Adrenal gland (tissue), 9 donors: ENCODE measurements at regions not wholly inside any gene's neighbourhood (a gene's known extent, or its start where the extent isn't known, plus 50 kb on each side); places are given as distances from the start of the nearest gene placed in this dataset.

ENCODE experiments used
- DNase-seq, 7 donors: peaks; one replicate each; pipeline ENCODE4 v3.0.0-alpha.2; 2019 to 2020
- H3K27ac ChIP-seq, 5 donors: fragments of 200-600 bp; sonication (generic) in 4 of 5; 1 replicate in 3 of 5; 2 replicates in 2 of 5; pipeline versions ENCODE4 v1.5.1 to v1.8.0; 2016 to 2020; ENCODE audit warnings: mild to moderate bottlenecking in 1 of 5
- H3K27me3 ChIP-seq: fragments of 200-600 bp; 2 replicates; pipeline ENCODE4 v1.8.0; 2021
- H3K36me3 ChIP-seq, 2 donors: fragments of 200-600 bp; replicated peaks in 1 of 2; 1 replicate in 1 of 2; 2 replicates in 1 of 2; pipeline versions ENCODE4 v1.5.1 to v1.8.0; 2018 to 2022
- H3K4me1 ChIP-seq, 2 donors: fragments of 200-600 bp; replicated peaks in 1 of 2; 1 replicate in 1 of 2; 2 replicates in 1 of 2; pipeline versions ENCODE4 v1.5.1 to v1.8.0; 2018 to 2021
- H3K4me3 ChIP-seq, 4 donors: fragments of 200-600 bp; sonication (generic) in 3 of 4; one replicate each; pipeline ENCODE4 v1.5.1; 2016 to 2018
- H3K9me3 ChIP-seq, 3 donors: fragments of 200-600 bp; sonication (generic) in 1 of 3; replicated peaks in 1 of 3; 1 replicate in 2 of 3; 2 replicates in 1 of 3; pipeline versions ENCODE4 v1.5.1 to v1.8.0; 2016 to 2021
- CTCF ChIP-seq, 6 experiments: fragments of 450-650 bp in 4 of 6; fragments of 200-600 bp in 2 of 6; sonication (generic) in 1 of 6; IDR thresholded peaks; 1 replicate in 5 of 6; 2 replicates in 1 of 6; pipeline versions ENCODE4 v1.5.1 to v1.8.0; 2016 to 2021; ENCODE audit warnings: antibody characterized with exemption in 6 of 6, mild to moderate bottlenecking in 2 of 6, moderate library complexity in 1 of 6
- POLR2A ChIP-seq, 2 donors: fragments of 450-650 bp; IDR thresholded peaks; one replicate each; pipeline ENCODE4 v1.6.1; 2017; ENCODE audit warnings: antibody characterized with exemption in 2 of 2, mild to moderate bottlenecking in 2 of 2, moderate library complexity in 1 of 2
- WGBS, 4 donors: extraction: QIAGEN DNeasy Blood & Tissue Kit in 2 of 4; methylation state at CpG; one replicate each; pipeline versions ENCODE4 v1.1.5 to v1.1.7; 2013 to 2017; 5-methylcytosine and 5-hydroxymethylcytosine counted together
- intact Hi-C, 2 donors: fragments of 100-400 bp; cut with DNase I; formaldehyde crosslinking; loops; one replicate each; pipeline versions ENCODE4 v1.14.1 to v1.15.0; 2022 to 2023
- donor health status: healthy with polysubstance abuse.
- donor health status: Bipolar disorder and iron deficiency.
- donor health status: DM: yes; HTN: yes; CAD: no.
- donor health status: DM: no; HTN: no; CAD: no.
- donor health status: DM: no; HTN: no; CAD: no.

GRCh38 chr17:77429369-77429968 is 288.7 kb downstream of the SEC14L1 start:
- TF ChIP-seq POLR2A (IDR thresholded peaks at IDR 0.05) (no peak), CTCF (IDR thresholded peaks at IDR 0.05) (no peak)
- peaks cover 75 to 94% of the 10 kb centered on the region in 2 donors for H3K4me1 ChIP-seq
- no peaks in the 10 kb centered on the region for H3K27me3 ChIP-seq
- intact Hi-C loops: loop anchor here (5.0 kb wide), 4 partner anchors 37 to 102 kb away; no protein-coding TSS in a partner anchor
- 30 to 52% (median 32%) methylated on average over 11 to 14 of the region's 14 CpGs for WGBS, 4 donors
- peak in 1 of 7 donors; percentile 31 for DNase-seq
- no peak overlapping the region for H3K4me3 ChIP-seq
- H3K9me3 ChIP-seq: no peaks in the 10 kb centered on the region
- H3K27ac ChIP-seq: peak overlapping the region in 4 of 5 donors; percentile 85 to 98 (median 95)
- no peaks in the 10 kb centered on the region for H3K36me3 ChIP-seq

GRCh38 chr17:77429969-77430752 is 289.4 kb downstream of the SEC14L1 start:
- peaks cover 71 to 94% of the 10 kb centered on the region in 2 donors for H3K4me1 ChIP-seq

GRCh38 chr17:77432034-77432661 is 291.4 kb downstream of the SEC14L1 start:
- DNase-seq: no peak
- no peak overlapping the region for H3K4me3 ChIP-seq
- intact Hi-C loops: loop anchor here (5.0 to 10.0 kb wide), 2 partner anchors 45 to 53 kb away; no protein-coding TSS in a partner anchor
- H3K27me3 ChIP-seq: no peaks in the 10 kb centered on the region
- WGBS, 4 donors: 75 to 92% (median 88%) methylated on average over 14 to 16 of the region's 16 CpGs
- peaks cover 70 to 94% of the 10 kb centered on the region in 2 donors for H3K4me1 ChIP-seq
- TF ChIP-seq CTCF (IDR thresholded peaks at IDR 0.05): no peak
- H3K9me3 ChIP-seq: no peaks in the 10 kb centered on the region
- peak overlapping the region in 2 of 5 donors; percentile 29 to 47 for H3K27ac ChIP-seq
- H3K36me3 ChIP-seq: no peaks in the 10 kb centered on the region

More at GRCh38 chr17:77429969-77430752, 289.4 kb downstream of the SEC14L1 start:
- H3K4me3 ChIP-seq: no peak overlapping the region
- H3K27ac ChIP-seq: peak overlapping the region; percentile 10 to 98 (median 94)
- no peaks in the 10 kb centered on the region for H3K36me3 ChIP-seq
- no peaks in the 10 kb centered on the region for H3K9me3 ChIP-seq
- DNase-seq: peak; percentile 92 to 98 (median 96)
- H3K27me3 ChIP-seq: no peaks in the 10 kb centered on the region
- TF ChIP-seq POLR2A (IDR thresholded peaks at IDR 0.05) (peak in 1 of 2 donors; percentile 25), CTCF (IDR thresholded peaks at IDR 0.05) (peak; percentile 67 to 89 (median 83))
- WGBS, 4 donors: 8 to 21% (median 20%) methylated on average over 10 to 16 of the region's 16 CpGs
- intact Hi-C loops: loop anchor here (2.0 to 10.0 kb wide), 7 partner anchors 38 to 103 kb away; no protein-coding TSS in a partner anchor

- TF ChIP-seq CTCF (IDR thresholded peaks at IDR 0.05): no peak
- TF ChIP-seq POLR2A (IDR thresholded peaks at IDR 0.05): no peak
- DNase-seq: no peak
- no peak overlapping the region for H3K4me3 ChIP-seq
- intact Hi-C loops: loop anchor here (5.0 to 10.0 kb wide), 2 partner anchors 45 to 52 kb away; no protein-coding TSS in a partner anchor
- WGBS, 4 donors: 71 to 90% (median 81%) methylated on average over 5 to 10 of the region's 10 CpGs
- H3K4me1 ChIP-seq: peaks cover 69 to 94% of the 10 kb centered on the region in 2 donors
- no peaks in the 10 kb centered on the region for H3K9me3 ChIP-seq
- H3K27me3 ChIP-seq: no peaks in the 10 kb centered on the region
- peak overlapping the region in 2 of 5 donors; percentile 47 to 71 for H3K27ac ChIP-seq
- H3K36me3 ChIP-seq: no peaks in the 10 kb centered on the region
These were observed 292.0 kb downstream of the SEC14L1 start for GRCh38 chr17:77432742-77433141.
